HG03060 (cell line): ENCODE measurements at regions not wholly inside any gene's neighbourhood (a gene's known extent, or its start where the extent isn't known, plus 50 kb on each side); places are given as distances from the start of the nearest gene placed in this dataset.

ENCODE experiments used
- ATAC-seq: cut with Tn5 transposase; IDR thresholded peaks from one replicate; pipeline ENCODE4 v1.9.1; 2021; ENCODE audit warnings: low read depth, moderate number of reproducible peaks; ENCODE audit not compliant: unreplicated experiment

- no peak for ATAC-seq
These were observed 615.6 kb downstream of the TBC1D22A start for GRCh38 chr22:47377926-47378560.

- no peak for ATAC-seq
These were observed 614.6 kb downstream of the TBC1D22A start for GRCh38 chr22:47376901-47377505.

GRCh38 chr22:47376322-47376700 lies 613.9 kb downstream of the TBC1D22A start:
- ATAC-seq = no peak

- no peak for ATAC-seq
These were observed 613.3 kb downstream of the TBC1D22A start for GRCh38 chr22:47375621-47376321.

GRCh38 chr22:47374901-47375575 lies 612.6 kb downstream of the TBC1D22A start:
- no peak for ATAC-seq

- no peak for ATAC-seq
These were observed 611.9 kb downstream of the TBC1D22A start for GRCh38 chr22:47374273-47374771.

- no peak for ATAC-seq
These were observed 611.3 kb downstream of the TBC1D22A start for GRCh38 chr22:47373648-47374272.

- no peak for ATAC-seq
These were observed 610.3 kb downstream of the TBC1D22A start for GRCh38 chr22:47372596-47373385.

- no peak for ATAC-seq
These were observed 609.7 kb downstream of the TBC1D22A start for GRCh38 chr22:47372111-47372581.

- no peak for ATAC-seq
These were observed 609.0 kb downstream of the TBC1D22A start for GRCh38 chr22:47371263-47372090.

GRCh38 chr22:47370448-47371262 lies 608.2 kb downstream of the TBC1D22A start:
- no peak for ATAC-seq

- no peak for ATAC-seq
These were observed 607.1 kb downstream of the TBC1D22A start for GRCh38 chr22:47369431-47370015.

GRCh38 chr22:47369020-47369419 lies 606.6 kb downstream of the TBC1D22A start:
- ATAC-seq = no peak

- no peak for ATAC-seq
These were observed 605.8 kb downstream of the TBC1D22A start for GRCh38 chr22:47367993-47368945.

GRCh38 chr22:47367107-47367690 lies 604.7 kb downstream of the TBC1D22A start:
- no peak for ATAC-seq
